ENCODE measurements at regions not wholly inside any gene's neighbourhood (a gene's known extent, or its start where the extent isn't known, plus 50 kb on each side); places are given as distances from the start of the nearest gene placed in this dataset.

GRCh38 chr1:229064320-229065168, 206.4 kb upstream of the RAB4A start:
- Histone ChIP-seq H3K36me3 (ENCODE audit: control insufficient read depth in 2 of 2, insufficient read depth in 2 of 2, low read length in 2 of 2) (no peaks in the 10 kb centered on the region), H3K27ac (ENCODE audit: low read length) (no peak overlapping the region), H3K27me3 (ENCODE audit: control insufficient read depth in 1 of 2, insufficient read depth in 2 of 2, low read length in 2 of 2) (no peaks in the 10 kb centered on the region), H3K4me3 (ENCODE audit: low read length in 2 of 2) (no peak overlapping the region), H3K9ac (ENCODE audit: low read length in 2 of 2) (no peak overlapping the region), H3K4me1 (ENCODE audit: control insufficient read depth, insufficient read depth, low read length) (peaks cover 18% of the 10 kb centered on the region), H3K9me3 (ENCODE audit: control insufficient read depth in 2 of 2, low read length in 2 of 2) (no peaks in the 10 kb centered on the region)

GRCh38 chr1:229065613-229066012, 205.3 kb upstream of the RAB4A start:
- H3K4me3 ChIP-seq (ENCODE audit: low read length in 2 of 2), result no peak overlapping the region
- H3K9me3 ChIP-seq (ENCODE audit: control insufficient read depth in 2 of 2, low read length in 2 of 2), result no peaks in the 10 kb centered on the region
- H3K4me1 ChIP-seq (ENCODE audit: control insufficient read depth, insufficient read depth, low read length), result peaks cover 18% of the 10 kb centered on the region
- no peak overlapping the region for H3K27ac ChIP-seq (ENCODE audit: low read length)
- H3K9ac ChIP-seq (ENCODE audit: low read length in 2 of 2), result no peak overlapping the region
- H3K27me3 ChIP-seq (ENCODE audit: control insufficient read depth in 1 of 2, insufficient read depth in 2 of 2, low read length in 2 of 2), result no peaks in the 10 kb centered on the region
- H3K36me3 ChIP-seq (ENCODE audit: control insufficient read depth in 2 of 2, insufficient read depth in 2 of 2, low read length in 2 of 2), result no peaks in the 10 kb centered on the region

DNA sequence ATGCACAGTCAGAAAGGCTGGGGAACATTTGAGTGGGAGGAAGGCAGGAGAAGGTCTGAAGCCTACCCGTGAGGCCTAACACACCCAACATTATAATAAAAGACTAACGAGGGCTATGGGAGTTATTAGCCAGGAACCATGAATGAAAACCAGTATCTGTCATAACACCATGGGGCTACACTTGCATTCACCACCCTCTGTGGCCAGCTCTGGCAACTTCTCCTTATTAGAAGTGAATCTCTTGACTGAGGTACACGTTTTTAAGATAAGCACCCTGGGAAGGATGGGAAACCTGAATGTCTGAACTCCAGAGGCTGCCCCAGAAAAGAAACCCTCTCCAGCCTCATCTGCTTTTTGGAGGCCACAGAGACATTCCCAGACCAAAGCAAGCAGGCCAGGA, 204.3 kb upstream of the RAB4A start:
- Histone ChIP-seq H3K27ac (ENCODE audit: low read length) (no peak overlapping the region), H3K9me3 (ENCODE audit: control insufficient read depth in 2 of 2, low read length in 2 of 2) (no peaks in the 10 kb centered on the region), H3K4me3 (ENCODE audit: low read length in 2 of 2) (no peak overlapping the region)

DNA sequence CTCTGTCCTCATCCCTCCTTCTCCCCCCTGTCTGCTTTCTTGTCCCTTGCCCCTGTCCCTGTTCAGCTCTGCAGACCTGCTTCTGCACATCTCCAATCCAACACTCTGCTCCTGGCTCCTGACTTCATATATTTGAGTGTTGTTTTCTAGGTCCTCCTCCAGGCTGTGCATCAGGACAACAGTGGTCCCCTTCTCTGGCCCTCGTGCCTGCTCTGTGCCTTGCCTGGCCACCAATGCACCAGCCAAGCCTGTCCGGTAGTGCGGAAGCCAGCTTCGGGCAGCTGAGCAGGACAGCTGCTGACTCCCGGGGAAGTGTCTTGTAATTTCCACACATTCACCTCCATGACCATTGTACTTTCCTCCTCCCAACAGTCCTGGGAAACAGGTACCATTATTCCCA, 203.4 kb upstream of the RAB4A start:
- Histone ChIP-seq H3K27ac (ENCODE audit: low read length) (no peak overlapping the region), H3K36me3 (ENCODE audit: control insufficient read depth in 2 of 2, insufficient read depth in 2 of 2, low read length in 2 of 2) (no peaks in the 10 kb centered on the region), H3K4me3 (ENCODE audit: low read length in 2 of 2) (no peak overlapping the region), H3K27me3 (ENCODE audit: control insufficient read depth in 1 of 2, insufficient read depth in 2 of 2, low read length in 2 of 2) (no peaks in the 10 kb centered on the region), H3K4me1 (ENCODE audit: control insufficient read depth, insufficient read depth, low read length) (peaks cover 22% of the 10 kb centered on the region), H3K9me3 (ENCODE audit: control insufficient read depth in 2 of 2, low read length in 2 of 2) (no peaks in the 10 kb centered on the region), H3K9ac (ENCODE audit: low read length in 2 of 2) (no peak overlapping the region)

More for the DNA sequence above, 204.3 kb upstream of the RAB4A start:
- peaks cover 26% of the 10 kb centered on the region for H3K4me1 ChIP-seq (ENCODE audit: control insufficient read depth, insufficient read depth, low read length)
- H3K27me3 ChIP-seq (ENCODE audit: control insufficient read depth in 1 of 2, insufficient read depth in 2 of 2, low read length in 2 of 2), result no peaks in the 10 kb centered on the region
- H3K36me3 ChIP-seq (ENCODE audit: control insufficient read depth in 2 of 2, insufficient read depth in 2 of 2, low read length in 2 of 2), result no peaks in the 10 kb centered on the region
- no peak overlapping the region for H3K9ac ChIP-seq (ENCODE audit: low read length in 2 of 2)

GRCh38 chr1:229068270-229068987, 202.5 kb upstream of the RAB4A start:
- Histone ChIP-seq H3K36me3 (ENCODE audit: control insufficient read depth in 2 of 2, insufficient read depth in 2 of 2, low read length in 2 of 2) (no peaks in the 10 kb centered on the region), H3K4me3 (ENCODE audit: low read length in 2 of 2) (no peak overlapping the region), H3K4me1 (ENCODE audit: control insufficient read depth, insufficient read depth, low read length) (peaks cover 19% of the 10 kb centered on the region), H3K9me3 (ENCODE audit: control insufficient read depth in 2 of 2, low read length in 2 of 2) (no peaks in the 10 kb centered on the region), H3K27me3 (ENCODE audit: control insufficient read depth in 1 of 2, insufficient read depth in 2 of 2, low read length in 2 of 2) (no peaks in the 10 kb centered on the region), H3K9ac (ENCODE audit: low read length in 2 of 2) (no peak overlapping the region), H3K27ac (ENCODE audit: low read length) (peak overlapping the region; percentile 2)

- Histone ChIP-seq H3K4me3 (ENCODE audit: low read length in 2 of 2) (no peak overlapping the region), H3K4me1 (ENCODE audit: control insufficient read depth, insufficient read depth, low read length) (peaks cover 19% of the 10 kb centered on the region), H3K36me3 (ENCODE audit: control insufficient read depth in 2 of 2, insufficient read depth in 2 of 2, low read length in 2 of 2) (no peaks in the 10 kb centered on the region), H3K9ac (ENCODE audit: low read length in 2 of 2) (no peak overlapping the region), H3K9me3 (ENCODE audit: control insufficient read depth in 2 of 2, low read length in 2 of 2) (no peaks in the 10 kb centered on the region), H3K27ac (ENCODE audit: low read length) (peak overlapping the region; percentile 77), H3K27me3 (ENCODE audit: control insufficient read depth in 1 of 2, insufficient read depth in 2 of 2, low read length in 2 of 2) (no peaks in the 10 kb centered on the region)
Observed at GRCh38 chr1:229069176-229069575, 201.7 kb upstream of the RAB4A start.

- Histone ChIP-seq H3K4me3 (ENCODE audit: low read length in 2 of 2) (no peak overlapping the region), H3K27ac (ENCODE audit: low read length) (peak overlapping the region; percentile 77), H3K9ac (ENCODE audit: low read length in 2 of 2) (no peak overlapping the region), H3K27me3 (ENCODE audit: control insufficient read depth in 1 of 2, insufficient read depth in 2 of 2, low read length in 2 of 2) (no peaks in the 10 kb centered on the region), H3K9me3 (ENCODE audit: control insufficient read depth in 2 of 2, low read length in 2 of 2) (no peaks in the 10 kb centered on the region), H3K4me1 (ENCODE audit: control insufficient read depth, insufficient read depth, low read length) (peaks cover 19% of the 10 kb centered on the region), H3K36me3 (ENCODE audit: control insufficient read depth in 2 of 2, insufficient read depth in 2 of 2, low read length in 2 of 2) (no peaks in the 10 kb centered on the region)
Observed at GRCh38 chr1:229070168-229070567, 200.7 kb upstream of the RAB4A start.

GRCh38 chr1:229073251-229073650, 197.7 kb upstream of the RAB4A start:
- no peaks in the 10 kb centered on the region for H3K9me3 ChIP-seq (ENCODE audit: control insufficient read depth in 2 of 2, low read length in 2 of 2)
- H3K4me1 ChIP-seq (ENCODE audit: control insufficient read depth, insufficient read depth, low read length), result peaks cover 19% of the 10 kb centered on the region
- H3K9ac ChIP-seq (ENCODE audit: low read length in 2 of 2), result no peak overlapping the region
- H3K27ac ChIP-seq (ENCODE audit: low read length), result no peak overlapping the region
- H3K4me3 ChIP-seq (ENCODE audit: low read length in 2 of 2), result no peak overlapping the region
- H3K27me3 ChIP-seq (ENCODE audit: control insufficient read depth in 1 of 2, insufficient read depth in 2 of 2, low read length in 2 of 2), result no peaks in the 10 kb centered on the region
- H3K36me3 ChIP-seq (ENCODE audit: control insufficient read depth in 2 of 2, insufficient read depth in 2 of 2, low read length in 2 of 2), result no peaks in the 10 kb centered on the region

GRCh38 chr1:229075217-229075616, 195.7 kb upstream of the RAB4A start:
- Histone ChIP-seq H3K36me3 (ENCODE audit: control insufficient read depth in 2 of 2, insufficient read depth in 2 of 2, low read length in 2 of 2) (no peaks in the 10 kb centered on the region), H3K4me1 (ENCODE audit: control insufficient read depth, insufficient read depth, low read length) (peaks cover 13% of the 10 kb centered on the region), H3K27ac (ENCODE audit: low read length) (no peak overlapping the region), H3K9ac (ENCODE audit: low read length in 2 of 2) (no peak overlapping the region), H3K4me3 (ENCODE audit: low read length in 2 of 2) (no peak overlapping the region), H3K27me3 (ENCODE audit: control insufficient read depth in 1 of 2, insufficient read depth in 2 of 2, low read length in 2 of 2) (no peaks in the 10 kb centered on the region), H3K9me3 (ENCODE audit: control insufficient read depth in 2 of 2, low read length in 2 of 2) (no peaks in the 10 kb centered on the region)

DNA sequence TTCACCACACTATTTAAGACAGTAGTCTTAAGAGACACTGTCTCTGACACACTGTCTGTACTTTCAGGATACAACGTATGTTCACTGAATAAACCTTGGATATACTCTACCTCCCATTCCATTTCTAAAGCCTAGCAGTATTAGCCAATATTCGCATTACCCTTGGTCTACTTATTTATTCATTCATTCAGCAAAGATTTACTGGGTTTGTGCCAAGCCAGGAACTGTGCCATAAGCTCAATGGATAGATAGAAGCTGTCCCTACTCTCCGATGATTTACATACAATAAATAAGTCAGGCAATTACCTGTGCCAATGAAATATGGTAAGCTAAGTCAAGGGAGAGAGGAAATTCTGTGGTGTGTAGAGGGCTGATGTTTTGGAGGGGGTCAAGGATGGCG, 195.2 kb upstream of the RAB4A start:
- H3K27me3 ChIP-seq (ENCODE audit: control insufficient read depth in 1 of 2, insufficient read depth in 2 of 2, low read length in 2 of 2), result no peaks in the 10 kb centered on the region
- no peak overlapping the region for H3K27ac ChIP-seq (ENCODE audit: low read length)
- no peak overlapping the region for H3K4me3 ChIP-seq (ENCODE audit: low read length in 2 of 2)
- H3K9me3 ChIP-seq (ENCODE audit: control insufficient read depth in 2 of 2, low read length in 2 of 2), result no peaks in the 10 kb centered on the region
- no peaks in the 10 kb centered on the region for H3K36me3 ChIP-seq (ENCODE audit: control insufficient read depth in 2 of 2, insufficient read depth in 2 of 2, low read length in 2 of 2)
- peaks cover 9% of the 10 kb centered on the region for H3K4me1 ChIP-seq (ENCODE audit: control insufficient read depth, insufficient read depth, low read length)
- H3K9ac ChIP-seq (ENCODE audit: low read length in 2 of 2), result no peak overlapping the region

- Histone ChIP-seq H3K9me3 (ENCODE audit: control insufficient read depth in 2 of 2, low read length in 2 of 2) (no peaks in the 10 kb centered on the region), H3K4me1 (ENCODE audit: control insufficient read depth, insufficient read depth, low read length) (peaks cover 4% of the 10 kb centered on the region), H3K4me3 (ENCODE audit: low read length in 2 of 2) (no peak overlapping the region), H3K36me3 (ENCODE audit: control insufficient read depth in 2 of 2, insufficient read depth in 2 of 2, low read length in 2 of 2) (no peaks in the 10 kb centered on the region), H3K9ac (ENCODE audit: low read length in 2 of 2) (no peak overlapping the region), H3K27ac (ENCODE audit: low read length) (no peak overlapping the region), H3K27me3 (ENCODE audit: control insufficient read depth in 1 of 2, insufficient read depth in 2 of 2, low read length in 2 of 2) (no peaks in the 10 kb centered on the region)
Observed at GRCh38 chr1:229076195-229076594, 194.7 kb upstream of the RAB4A start.

Measured in stomach smooth muscle (tissue), 2 donors.